Endothelial cell of umbilical vein (primary cell): ENCODE measurements at regions not wholly inside any gene's neighbourhood (a gene's known extent, or its start where the extent isn't known, plus 50 kb on each side); places are given as distances from the start of the nearest gene placed in this dataset.

Source experiments
- BruUV-seq: library from RNA; stranded (reverse); fragments of 400-500 nt; replicated peaks from 2 replicates; lab custom pipeline; 2021; lab: Mats Ljungman, UMichigan
- CTCF ChIA-PET: fragments of 300-600, 350-600 bp; sonication (Branson Sonifier 250); formaldehyde crosslinking; loops from one replicate; lab custom pipeline; 2021; ENCODE audit warnings: antibody characterized with exemption, inconsistent platforms; lab: Charles Lee
- POLR2A ChIA-PET: fragments of 300-600, 350-600 bp; sonication (Branson Sonifier 250); formaldehyde crosslinking; loops from one replicate; lab custom pipeline; 2021; ENCODE audit warnings: antibody characterized with exemption, inconsistent platforms; lab: Charles Lee
- DNase-seq: peaks from one replicate; pipeline ENCODE4 v3.0.0-alpha.2; 2011; ENCODE audit warnings: low read depth, low spot score
- FAIRE-seq: peaks from 2 replicates; lab custom pipeline; 2011; peaks lifted over from hg19 to GRCh38; lab: Jason Lieb, UNC
- H2AFZ ChIP-seq: 2 replicates; pipeline ENCODE4 v1.6.0; 2012; ENCODE audit warnings: low read depth, low read length, control low read depth, inconsistent platforms
- H3K27ac ChIP-seq: 2 replicates; pipeline ENCODE4 v1.5.1; 2011; ENCODE audit warnings: low read depth, mild to moderate bottlenecking, control low read depth, low read length, moderate library complexity; ENCODE audit not compliant: insufficient read depth
- H3K27me3 ChIP-seq, 2 experiments: 2 replicates each; pipeline versions ENCODE4 v1.6.0 to v1.6.1; 2011; ENCODE audit warnings: low read length in 2 of 2, mixed read lengths in 1 of 2; ENCODE audit not compliant: control insufficient read depth in 2 of 2, insufficient read depth in 2 of 2
- H3K36me3 ChIP-seq, 2 experiments: 2 replicates in 1 of 2; 3 replicates in 1 of 2; pipeline ENCODE4 v1.5.1; 2011; ENCODE audit warnings: low read length in 2 of 2, mild to moderate bottlenecking in 1 of 2, moderate library complexity in 1 of 2; ENCODE audit not compliant: control insufficient read depth in 2 of 2, insufficient read depth in 2 of 2; ENCODE audit errors: extremely low read depth in 1 of 2
- H3K4me1 ChIP-seq: 3 replicates; pipeline ENCODE4 v1.5.1; 2011; ENCODE audit warnings: mild to moderate bottlenecking, low read length; ENCODE audit not compliant: control insufficient read depth, insufficient read depth; ENCODE audit errors: extremely low read depth
- H3K4me2 ChIP-seq: 2 replicates; pipeline ENCODE4 v1.6.1; 2011; ENCODE audit warnings: low read length, control low read depth, mixed read lengths; ENCODE audit not compliant: insufficient read depth
- H3K4me3 ChIP-seq, 3 experiments: fragments of 200-600 bp in 1 of 3; sonication (generic), shearing (Covaris generic) in 1 of 3; replicated peaks in 1 of 3; 2 replicates each; pipeline ENCODE4 v1.5.1; 2011 to 2016; ENCODE audit warnings: control low read depth in 3 of 3, low read length in 3 of 3, mild to moderate bottlenecking in 2 of 3, inconsistent platforms in 1 of 3, low read depth in 1 of 3, moderate library complexity in 1 of 3; ENCODE audit not compliant: insufficient read depth in 1 of 3
- H3K79me2 ChIP-seq: 2 replicates; pipeline ENCODE4 v1.6.0; 2012; ENCODE audit warnings: low read length, inconsistent platforms; ENCODE audit not compliant: control insufficient read depth, insufficient read depth
- H3K9ac ChIP-seq: replicated peaks from 2 replicates; pipeline ENCODE3; 2011; ENCODE audit warnings: low read length, control low read depth; ENCODE audit not compliant: insufficient read depth; ENCODE audit errors: extremely low read depth
- H3K9me1 ChIP-seq: replicated peaks from 3 replicates; pipeline ENCODE4 v1.6.0; 2011; ENCODE audit warnings: mild to moderate bottlenecking, low read length; ENCODE audit not compliant: control insufficient read depth, insufficient read depth; ENCODE audit errors: extremely low read depth
- H3K9me3 ChIP-seq: replicated peaks from 2 replicates; pipeline ENCODE4 v1.5.1; 2012; ENCODE audit warnings: low read length, inconsistent platforms; ENCODE audit not compliant: control insufficient read depth, insufficient read depth
- H4K20me1 ChIP-seq: replicated peaks from 2 replicates; pipeline ENCODE3; 2011; ENCODE audit warnings: mild to moderate bottlenecking, low read length; ENCODE audit not compliant: control insufficient read depth, insufficient read depth; ENCODE audit errors: extremely low read depth
- EZH2 ChIP-seq: IDR thresholded peaks from 2 replicates; pipeline ENCODE4 v1.6.1; 2012; ENCODE audit warnings: borderline replicate concordance, low read depth, mild to moderate bottlenecking, moderate library complexity, low read length, inconsistent platforms; ENCODE audit not compliant: severe bottlenecking
- FOS ChIP-seq: IDR thresholded peaks from 2 replicates; pipeline ENCODE4 v1.6.1; 2011; ENCODE audit warnings: mild to moderate bottlenecking, low read length, moderate library complexity, borderline replicate concordance; ENCODE audit not compliant: insufficient read depth
- GATA2 ChIP-seq: IDR thresholded peaks from 2 replicates; pipeline ENCODE4 v1.7.0; 2011; ENCODE audit warnings: low read depth, mild to moderate bottlenecking, moderate library complexity, mixed read lengths, low read length; ENCODE audit not compliant: insufficient read length, insufficient read depth
- JUN ChIP-seq: IDR thresholded peaks from 2 replicates; pipeline ENCODE4 v1.6.1; 2011; ENCODE audit warnings: borderline replicate concordance, low read depth; ENCODE audit not compliant: insufficient read length, insufficient read depth
- MAX ChIP-seq: IDR thresholded peaks from 2 replicates; pipeline ENCODE4 v1.6.1; 2011; ENCODE audit not compliant: insufficient read depth, insufficient read length
- MYC ChIP-seq: IDR thresholded peaks from one replicate; pipeline ENCODE4 v1.6.1; 2011; ENCODE audit warnings: mild to moderate bottlenecking, low read depth, low read length
- POLR2A ChIP-seq: IDR thresholded peaks from 2 replicates; pipeline ENCODE4 v1.6.1; 2012; ENCODE audit warnings: low read depth, mild to moderate bottlenecking, control low read depth, low read length
- POLR2AphosphoS5 ChIP-seq: IDR thresholded peaks from 2 replicates; pipeline ENCODE4 v1.6.1; 2012; ENCODE audit warnings: low read depth, mild to moderate bottlenecking, control low read depth, low read length, moderate library complexity; ENCODE audit not compliant: insufficient read depth
- dilution Hi-C: fragments of 300-500 bp; cut with MboI; formaldehyde crosslinking; loops from one replicate; pipeline ENCODE4 v1.15.0; 2019; ENCODE audit warnings: low sequenced_read_pairs; ENCODE audit not compliant: extremely low pct_ligation_motif_present
- intact Hi-C: fragments of 100-400 bp; cut with micrococcal nuclease; formaldehyde crosslinking; loops from one replicate; pipeline ENCODE4 v1.10.0; 2022
- TF ChIP-seq, protein P1 (sequence below), 2 donors: IDR thresholded peaks; 1 replicate in 1 of 2; 2 replicates in 1 of 2; pipeline ENCODE4 v1.5.1; 2011; ENCODE audit warnings: low read length in 2 of 2, mild to moderate bottlenecking in 2 of 2, moderate library complexity in 2 of 2, control low read depth in 1 of 2, inconsistent platforms in 1 of 2, low read depth in 1 of 2; ENCODE audit not compliant: insufficient read depth in 1 of 2; ENCODE audit errors: extremely low read depth in 1 of 2

- intact Hi-C loops: no loop called here
- H3K9me1 ChIP-seq: no peaks in the 10 kb centered on the region
- peaks cover 2 to 7% of the 10 kb centered on the region in 2 experiments for H3K27me3 ChIP-seq
- ChIA-PET POLR2A (no interaction called here), CTCF (interaction anchor here (1.4 kb wide), 1 partner anchor 325 kb away, joined by 7 read pairs; no protein-coding TSS in a partner anchor)
- no peak overlapping the region for H3K9ac ChIP-seq
- no peaks in the 10 kb centered on the region for H3K36me3 ChIP-seq
- H3K4me3 ChIP-seq: no peak overlapping the region
- BruUV-seq: no TSS peak
- no peak for FAIRE-seq
- DNase-seq: no peak
- H2AFZ ChIP-seq: no peak overlapping the region
- no peak overlapping the region for H3K27ac ChIP-seq
- no peaks in the 10 kb centered on the region for H3K79me2 ChIP-seq
- H3K4me2 ChIP-seq: no peak overlapping the region
- no peaks in the 10 kb centered on the region for H3K9me3 ChIP-seq
- H3K4me1 ChIP-seq: no peaks in the 10 kb centered on the region
- no peaks in the 10 kb centered on the region for H4K20me1 ChIP-seq
- dilution Hi-C loops: no loop called here
- TF ChIP-seq POLR2A (no peak), GATA2 (no peak), MYC (no peak), MAX (no peak), JUN (no peak), FOS (no peak), POLR2AphosphoS5 (no peak), EZH2 (no peak)
- TF ChIP-seq, protein P1, sequence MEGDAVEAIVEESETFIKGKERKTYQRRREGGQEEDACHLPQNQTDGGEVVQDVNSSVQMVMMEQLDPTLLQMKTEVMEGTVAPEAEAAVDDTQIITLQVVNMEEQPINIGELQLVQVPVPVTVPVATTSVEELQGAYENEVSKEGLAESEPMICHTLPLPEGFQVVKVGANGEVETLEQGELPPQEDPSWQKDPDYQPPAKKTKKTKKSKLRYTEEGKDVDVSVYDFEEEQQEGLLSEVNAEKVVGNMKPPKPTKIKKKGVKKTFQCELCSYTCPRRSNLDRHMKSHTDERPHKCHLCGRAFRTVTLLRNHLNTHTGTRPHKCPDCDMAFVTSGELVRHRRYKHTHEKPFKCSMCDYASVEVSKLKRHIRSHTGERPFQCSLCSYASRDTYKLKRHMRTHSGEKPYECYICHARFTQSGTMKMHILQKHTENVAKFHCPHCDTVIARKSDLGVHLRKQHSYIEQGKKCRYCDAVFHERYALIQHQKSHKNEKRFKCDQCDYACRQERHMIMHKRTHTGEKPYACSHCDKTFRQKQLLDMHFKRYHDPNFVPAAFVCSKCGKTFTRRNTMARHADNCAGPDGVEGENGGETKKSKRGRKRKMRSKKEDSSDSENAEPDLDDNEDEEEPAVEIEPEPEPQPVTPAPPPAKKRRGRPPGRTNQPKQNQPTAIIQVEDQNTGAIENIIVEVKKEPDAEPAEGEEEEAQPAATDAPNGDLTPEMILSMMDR (IDR thresholded peaks at IDR 0.05; ENCODE audit: extremely low read depth in 1 of 2, insufficient read depth in 1 of 2, low read depth in 1 of 2, low read length in 2 of 2): no peak
These were observed 207.0 kb downstream of the LRRC70 start for GRCh38 chr5:62785588-62785987.
